Hematopoietic multipotent progenitor cell treated with erythropoietin and hydrocortisone succinate and interleukin-3 and kit ligand, for 4 days (in vitro differentiated cells): ENCODE measurements at regions not wholly inside any gene's neighbourhood (a gene's known extent, or its start where the extent isn't known, plus 50 kb on each side); places are given as distances from the start of the nearest gene placed in this dataset.

Experiments
- DNase-seq: peaks from one replicate; pipeline ENCODE4 v3.0.0-alpha.2; 2015

DNA sequence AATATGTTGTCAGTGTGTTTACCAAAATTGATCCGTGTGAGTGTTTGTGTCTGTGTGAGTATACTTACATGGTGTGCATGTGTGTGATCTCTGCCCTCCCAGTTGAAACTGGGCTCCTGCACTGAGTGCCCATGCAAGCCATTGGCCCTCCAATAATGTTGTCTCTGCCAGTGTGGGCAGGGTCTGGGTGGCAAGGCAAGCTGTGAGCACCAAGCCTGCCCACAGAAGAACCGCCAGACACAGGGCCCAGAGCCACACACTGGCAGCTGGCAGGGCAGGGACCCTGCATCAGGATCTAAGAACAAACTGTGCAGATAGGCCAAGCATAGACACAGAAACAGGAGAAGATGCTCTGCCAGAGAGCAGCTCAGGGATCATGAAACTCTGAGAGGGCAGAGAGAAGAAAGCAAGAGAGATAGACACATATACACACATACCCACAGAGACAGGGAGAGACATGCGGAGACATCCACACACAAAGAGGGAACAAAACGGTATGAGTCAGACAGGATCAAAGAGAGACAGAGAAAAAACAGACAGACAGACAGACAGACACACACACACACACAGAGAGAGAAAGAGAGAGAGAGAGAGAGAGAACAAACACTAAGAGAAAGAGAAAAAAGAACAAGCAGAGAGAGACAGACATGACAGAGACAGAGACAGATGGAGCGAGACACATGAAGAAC is 555.0 kb downstream of the MID1IP1 start:
- no peak for DNase-seq

DNA sequence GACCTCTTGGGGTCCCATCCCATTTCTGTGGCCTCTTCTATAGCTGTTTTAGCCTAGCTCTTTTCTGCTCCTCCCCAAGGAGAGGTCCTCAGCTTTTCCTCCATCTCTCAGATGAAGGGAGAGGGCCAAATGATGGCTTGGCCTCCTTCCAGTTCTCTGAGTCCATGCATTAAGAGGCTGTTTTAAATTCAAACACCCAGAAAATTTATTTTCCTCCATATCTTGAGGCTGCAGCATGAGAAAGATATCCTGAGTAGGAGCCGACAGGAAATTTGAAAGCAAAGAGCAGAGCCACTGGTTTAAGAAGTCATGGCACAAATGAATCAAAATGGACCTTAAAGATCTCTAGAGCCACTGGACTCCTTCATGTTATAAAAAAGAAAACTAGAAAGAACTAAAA is 558.8 kb downstream of the MID1IP1 start:
- no peak for DNase-seq

- DNase-seq, result no peak
These were observed 560.5 kb downstream of the MID1IP1 start for GRCh38 chrX:39361736-39362135.

GRCh38 chrX:39367416-39367815 is 566.2 kb downstream of the MID1IP1 start:
- DNase-seq, result no peak

- no peak for DNase-seq
These were observed 570.9 kb downstream of the MID1IP1 start for GRCh38 chrX:39372115-39372514.

GRCh38 chrX:39377157-39377556 is 575.9 kb downstream of the MID1IP1 start:
- no peak for DNase-seq

GRCh38 chrX:39377773-39378172 is 576.5 kb downstream of the MID1IP1 start:
- DNase-seq, result no peak

DNA sequence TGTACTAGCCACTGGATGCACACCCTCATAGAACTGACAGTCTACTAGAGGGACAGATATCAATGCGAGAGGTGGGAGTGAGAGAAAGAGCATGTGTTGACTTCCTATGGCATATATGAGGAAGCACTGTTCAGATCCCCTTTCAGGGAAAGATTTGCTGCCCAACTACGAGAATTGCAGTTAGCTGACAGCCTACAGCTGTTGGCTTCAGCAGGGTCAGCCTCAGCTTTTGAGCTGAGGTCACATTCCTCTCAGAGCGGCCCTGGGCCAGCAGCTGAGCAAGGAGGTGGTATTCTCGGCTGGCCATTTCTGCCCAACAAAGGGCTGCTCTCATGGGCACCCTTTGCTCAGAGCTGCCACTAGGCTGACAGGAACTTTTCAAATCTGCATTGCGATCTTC is 580.2 kb downstream of the MID1IP1 start:
- DNase-seq, result no peak

DNA sequence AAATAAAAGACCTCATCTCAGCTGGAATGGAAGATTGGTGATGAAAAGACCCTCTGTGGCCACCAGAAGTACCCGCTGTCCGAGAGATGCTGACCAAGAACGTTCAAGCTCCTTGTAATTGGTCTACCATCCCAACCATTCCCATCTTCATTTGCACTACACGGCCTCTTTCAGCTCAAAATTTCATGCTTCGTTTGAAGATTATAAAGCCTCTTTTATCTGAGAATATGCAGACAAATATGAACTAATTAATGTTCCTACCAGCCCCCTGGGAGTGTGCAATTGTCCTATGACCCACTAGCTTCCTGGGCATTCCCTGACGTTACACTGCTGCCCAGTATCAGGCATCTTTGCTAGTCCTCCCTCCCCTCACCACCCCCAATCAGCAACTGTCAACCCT is 583.7 kb downstream of the MID1IP1 start:
- DNase-seq, result no peak

GRCh38 chrX:39388730-39389129 is 587.5 kb downstream of the MID1IP1 start:
- no peak for DNase-seq

- DNase-seq, result no peak
These were observed 595.2 kb downstream of the MID1IP1 start for GRCh38 chrX:39396358-39396995.

- no peak for DNase-seq
These were observed 596.4 kb downstream of the MID1IP1 start for GRCh38 chrX:39397561-39398199.

- DNase-seq, result no peak
These were observed 597.1 kb downstream of the MID1IP1 start for GRCh38 chrX:39398215-39398962.

- no peak for DNase-seq
These were observed 597.7 kb downstream of the MID1IP1 start for GRCh38 chrX:39398963-39399261.

DNA sequence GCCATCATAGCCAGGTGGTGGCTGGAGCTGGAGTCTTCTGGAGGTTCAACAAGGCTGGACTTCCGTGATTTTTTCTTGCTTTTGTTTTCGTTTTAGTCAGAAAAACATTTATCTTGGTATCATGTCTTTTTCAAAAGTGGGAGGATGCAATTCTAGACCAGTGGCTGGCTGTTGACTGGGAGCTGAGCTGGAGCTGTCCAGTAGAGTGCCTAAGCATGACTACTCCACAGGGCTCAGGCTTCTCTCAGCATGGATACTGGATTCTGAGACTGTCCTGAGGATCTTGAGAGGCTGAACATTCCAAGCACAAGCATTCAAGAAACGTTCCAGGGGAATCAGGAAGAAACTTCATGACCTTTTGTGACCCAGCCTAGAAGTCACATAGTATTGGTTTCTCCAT is 598.1 kb downstream of the MID1IP1 start:
- DNase-seq, result no peak

DNA sequence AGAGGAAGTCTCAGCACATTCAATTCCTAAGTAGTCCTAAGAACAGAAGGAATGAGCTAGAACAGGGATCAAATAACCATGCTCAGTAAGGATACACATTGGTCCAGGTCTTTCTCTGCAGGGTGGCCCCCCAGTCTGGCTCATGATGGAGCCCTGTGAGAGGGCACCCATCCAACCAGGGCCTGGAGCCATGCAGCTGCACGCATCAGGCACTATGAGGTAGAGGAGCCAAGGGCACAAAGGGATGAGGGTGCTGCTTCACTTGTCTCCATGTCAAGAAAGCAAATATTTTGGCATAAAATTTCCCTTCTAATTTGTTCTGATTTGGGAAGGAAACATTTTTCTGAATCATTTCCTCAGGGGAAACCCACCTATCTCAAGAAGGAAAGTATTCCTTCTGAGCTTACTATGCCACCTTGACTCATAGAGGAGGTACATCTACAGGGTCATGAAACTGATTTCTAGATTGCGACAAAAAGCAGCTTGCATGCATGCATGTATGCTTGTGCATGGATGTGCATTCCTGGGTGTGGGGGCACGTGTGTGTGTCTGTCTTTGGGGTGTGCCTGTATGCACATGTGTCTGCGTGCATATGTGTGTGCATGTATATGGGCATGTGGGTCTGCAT is 600.3 kb downstream of the MID1IP1 start:
- DNase-seq, result no peak

DNA sequence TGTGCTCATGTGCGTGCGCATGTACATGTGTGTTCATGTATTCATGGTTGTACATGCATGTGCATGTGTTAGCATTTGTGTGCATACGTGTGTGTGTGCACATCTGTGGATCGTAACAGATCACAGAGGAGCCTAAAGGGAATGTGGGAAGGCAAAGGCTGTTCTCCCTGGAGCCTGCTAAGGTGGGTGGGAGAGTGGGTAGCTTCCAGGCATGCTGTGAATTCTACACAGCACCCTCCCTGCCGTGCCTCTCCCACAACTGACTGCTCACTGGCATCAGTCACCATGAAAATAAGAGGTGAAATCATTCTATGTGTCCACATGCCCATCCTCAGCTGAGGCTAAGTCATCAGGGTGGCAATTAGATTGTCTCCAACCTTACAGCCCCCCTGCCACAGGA is 600.9 kb downstream of the MID1IP1 start:
- no peak for DNase-seq

DNA sequence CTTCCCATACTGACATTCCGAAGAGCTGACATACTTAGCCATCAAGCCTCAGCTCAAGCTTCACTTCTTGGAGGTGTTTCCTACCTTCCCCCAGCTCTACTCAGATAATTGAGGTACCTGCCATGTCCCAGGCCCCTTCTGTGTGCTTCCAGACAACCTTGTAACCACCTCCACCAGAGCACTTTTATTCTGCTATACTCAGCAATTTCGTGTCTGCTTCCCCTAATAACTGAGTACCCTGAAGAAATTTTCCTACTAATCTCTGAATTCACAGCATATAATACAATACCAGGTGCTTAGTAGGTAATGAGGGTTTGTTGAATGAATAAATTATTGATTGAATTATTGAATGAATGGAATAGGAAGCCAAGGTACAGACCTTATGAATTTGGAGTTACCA is 605.5 kb downstream of the MID1IP1 start:
- DNase-seq, result no peak

GRCh38 chrX:39409246-39409917 is 608.1 kb downstream of the MID1IP1 start:
- no peak for DNase-seq

DNA sequence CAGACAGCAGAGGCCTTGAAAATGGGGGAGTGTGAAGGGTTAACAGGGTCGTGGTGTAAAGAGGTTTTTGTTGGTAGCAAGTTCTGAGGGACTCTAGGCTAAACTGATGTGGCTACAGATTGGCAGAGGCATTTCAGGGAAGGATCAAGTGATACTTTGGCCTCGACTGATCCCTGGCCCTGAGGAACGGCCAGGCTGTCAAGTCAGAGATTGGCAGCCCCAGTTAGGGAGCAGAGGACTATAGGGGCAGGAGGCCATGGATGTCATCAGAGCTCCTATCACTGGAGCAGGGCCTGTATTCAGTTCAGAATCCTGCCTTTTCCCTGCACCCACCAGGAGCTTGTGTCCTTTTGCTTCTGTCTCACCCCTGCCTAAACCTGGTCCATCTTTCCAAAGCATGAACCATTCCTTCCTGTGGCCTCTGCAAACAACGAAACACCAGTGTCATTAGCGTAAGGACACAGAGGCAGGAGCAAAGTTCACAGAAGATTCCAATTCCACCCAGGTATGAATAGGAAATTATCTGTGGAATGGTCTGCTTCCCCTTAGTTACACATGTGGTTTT is 613.1 kb downstream of the MID1IP1 start:
- no peak for DNase-seq

DNA sequence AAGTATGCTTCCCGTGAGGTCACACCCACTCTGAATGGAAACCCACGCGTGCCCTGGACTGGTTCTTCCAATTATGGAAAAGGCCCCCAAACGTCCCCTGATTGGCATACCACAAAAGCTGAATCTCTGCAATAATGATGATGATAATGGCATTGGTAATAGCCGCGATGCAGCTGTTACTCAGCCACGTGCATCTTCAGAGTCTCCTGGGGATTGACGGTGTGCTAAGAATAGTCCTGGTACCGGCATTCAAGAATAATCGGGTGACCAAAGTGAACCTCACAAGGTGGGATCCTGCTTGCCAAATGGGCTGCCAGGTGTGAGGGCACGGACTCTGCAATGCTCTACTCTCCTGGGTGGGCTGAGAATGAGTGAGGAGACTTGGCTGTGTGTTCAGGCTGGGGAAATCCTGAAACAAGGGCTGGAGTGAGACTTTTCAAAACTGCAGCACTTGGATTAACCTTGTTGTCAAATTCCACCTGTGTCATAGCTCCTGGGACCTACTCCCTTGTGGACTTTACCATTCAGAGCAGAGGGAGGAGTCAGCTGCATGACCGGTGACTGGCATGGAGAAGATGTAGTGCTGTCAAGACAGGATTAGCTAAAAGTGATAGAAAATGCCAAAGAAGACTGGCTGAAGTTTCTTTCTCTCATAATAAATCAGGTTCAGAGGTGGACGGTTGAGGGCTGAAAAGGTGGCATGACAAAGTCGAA is 615.4 kb downstream of the MID1IP1 start:
- no peak for DNase-seq

- DNase-seq, result no peak
These were observed 617.0 kb downstream of the MID1IP1 start for GRCh38 chrX:39418254-39418704.
